GM21825 (cell line): ENCODE measurements at regions not wholly inside any gene's neighbourhood (a gene's known extent, or its start where the extent isn't known, plus 50 kb on each side); places are given as distances from the start of the nearest gene placed in this dataset.
"Not testable (repeated sequence)": the region's sequence is repeated elsewhere in the genome, so short reads cannot be mapped to it uniquely, and the experiment has no call there.

Source experiments
- ATAC-seq: cut with Tn5 transposase; IDR thresholded peaks from one replicate; pipeline ENCODE4 v1.9.1; 2021; ENCODE audit warnings: mild to moderate bottlenecking, moderate library complexity; ENCODE audit not compliant: unreplicated experiment

GRCh38 chr7:93663561-93664299 lies 89.2 kb upstream of the CALCR start:
- no peak for ATAC-seq

DNA sequence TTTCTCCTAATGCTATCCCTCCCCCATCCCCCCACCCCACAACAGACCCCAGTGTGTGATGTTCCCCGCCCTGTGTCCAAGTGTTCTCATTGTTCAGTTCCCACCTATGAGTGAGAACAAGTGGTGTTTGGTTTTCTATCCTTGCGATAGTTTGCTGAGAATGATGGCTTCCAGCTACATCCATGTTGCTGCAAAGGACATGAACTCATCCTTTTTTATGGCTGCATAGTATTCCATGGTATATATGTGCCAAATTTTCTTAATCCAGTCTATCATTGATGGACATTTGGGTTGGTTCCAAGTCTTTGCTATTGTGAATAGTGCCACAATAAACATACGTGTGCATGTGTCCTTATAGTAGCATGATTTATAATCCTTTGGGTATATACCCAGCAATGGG lies 83.6 kb upstream of the CALCR start:
- ATAC-seq, result not testable (repeated sequence)

GRCh38 chr7:93651603-93652159 lies 77.2 kb upstream of the CALCR start:
- ATAC-seq, result no peak

DNA sequence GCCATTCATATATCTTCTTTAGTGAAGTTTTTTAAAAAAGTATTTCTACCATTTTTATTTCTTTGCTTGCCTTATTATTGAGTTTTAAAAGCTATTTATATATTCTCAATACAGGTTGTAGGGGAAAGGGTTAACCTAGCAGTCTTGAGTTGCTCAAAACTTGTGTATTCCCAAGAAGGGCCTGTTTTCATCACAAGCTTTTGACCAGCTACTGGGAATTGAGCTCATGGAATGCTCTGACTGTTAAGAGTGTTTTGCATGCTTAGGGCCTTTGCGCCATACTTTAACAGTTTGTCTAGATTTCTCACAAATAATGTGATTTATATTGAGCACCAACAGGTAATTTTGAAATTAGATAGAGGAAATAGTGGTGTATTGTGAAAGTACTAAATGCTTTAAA lies 72.0 kb upstream of the CALCR start:
- ATAC-seq, result no peak

DNA sequence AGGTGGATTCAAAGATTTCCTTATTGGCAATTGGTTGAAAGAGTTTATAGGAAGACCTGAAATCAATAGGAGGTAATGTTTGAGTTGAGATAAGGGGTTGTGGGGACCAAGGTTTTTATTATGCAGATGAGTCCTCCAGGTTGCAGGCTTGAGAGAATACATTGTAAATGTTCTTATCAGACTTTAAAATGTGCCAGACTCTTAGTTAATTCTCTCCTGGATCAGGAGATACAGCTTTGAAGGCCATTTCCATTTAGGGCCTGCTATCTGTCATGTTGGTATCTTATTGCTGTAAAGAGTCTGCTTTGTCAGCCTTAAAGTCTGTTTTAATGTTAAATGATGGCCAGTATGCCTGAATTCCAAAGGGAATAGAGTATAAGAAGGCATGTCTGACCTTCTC lies 61.8 kb upstream of the CALCR start:
- no peak for ATAC-seq

DNA sequence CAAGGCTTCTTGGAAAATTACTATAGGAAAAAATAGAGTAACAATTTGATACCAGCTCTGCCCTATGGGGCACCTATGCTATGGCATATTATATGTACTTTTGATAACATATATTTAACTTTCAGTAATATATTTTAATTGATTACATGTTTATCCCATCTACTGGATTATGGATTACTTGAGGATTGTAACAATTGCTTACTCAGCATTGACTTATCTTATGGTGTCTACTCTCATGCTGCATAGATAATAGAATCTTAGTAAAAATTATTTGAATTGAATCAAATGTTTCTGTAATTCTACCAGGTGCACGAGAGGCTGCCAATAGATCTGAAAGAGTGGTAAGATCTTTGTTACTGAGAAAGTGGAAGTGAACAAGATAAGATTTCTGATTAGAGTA lies 57.8 kb upstream of the CALCR start:
- ATAC-seq, result no peak

GRCh38 chr7:93629291-93629801 lies 54.8 kb upstream of the CALCR start:
- ATAC-seq, result no peak

GRCh38 chr7:93626869-93627268 lies 52.3 kb upstream of the CALCR start:
- no peak for ATAC-seq
